IPS DF 4.7 (cell line): ENCODE measurements at regions not wholly inside any gene's neighbourhood (a gene's known extent, or its start where the extent isn't known, plus 50 kb on each side); places are given as distances from the start of the nearest gene placed in this dataset.
"Not testable (repeated sequence)": the region's sequence is repeated elsewhere in the genome, so short reads cannot be mapped to it uniquely, and the experiment has no call there.

Experiments
- DNase-seq: peaks from one replicate; pipeline ENCODE4 v3.0.0-alpha.2; 2013; ENCODE audit warnings: low spot score; ENCODE audit errors: extremely low read depth

GRCh38 chr10:44010873-44011602, 362.4 kb upstream of the ZNF32 start:
- DNase-seq, result no peak

GRCh38 chr10:44009891-44010632, 361.4 kb upstream of the ZNF32 start:
- no peak for DNase-seq

GRCh38 chr10:44008917-44009709, 360.4 kb upstream of the ZNF32 start:
- no peak for DNase-seq

GRCh38 chr10:44008270-44008916, 359.7 kb upstream of the ZNF32 start:
- no peak for DNase-seq

GRCh38 chr10:44006771-44007170, 358.1 kb upstream of the ZNF32 start:
- no peak for DNase-seq

GRCh38 chr10:44005788-44006099, 357.1 kb upstream of the ZNF32 start:
- DNase-seq, result no peak

GRCh38 chr10:44004913-44005787, 356.5 kb upstream of the ZNF32 start:
- DNase-seq, result no peak

- no peak for DNase-seq
Measured at GRCh38 chr10:43998021-43998809, 349.5 kb upstream of the ZNF32 start.

GRCh38 chr10:43997330-43997729, 348.6 kb upstream of the ZNF32 start:
- no peak for DNase-seq

- no peak for DNase-seq
Measured at GRCh38 chr10:43994539-43994938, 345.9 kb upstream of the ZNF32 start.

GRCh38 chr10:43992816-43993215, 344.1 kb upstream of the ZNF32 start:
- DNase-seq, result not testable (repeated sequence)

GRCh38 chr10:43986374-43986773, 337.7 kb upstream of the ZNF32 start:
- DNase-seq, result no peak

- DNase-seq, result no peak
Measured at GRCh38 chr10:43985941-43986340, 337.3 kb upstream of the ZNF32 start.

GRCh38 chr10:43983856-43984271, 335.2 kb upstream of the ZNF32 start:
- no peak for DNase-seq

GRCh38 chr10:43983405-43983804, 334.7 kb upstream of the ZNF32 start:
- DNase-seq, result no peak

- no peak for DNase-seq
Measured at GRCh38 chr10:43982250-43982649, 333.6 kb upstream of the ZNF32 start.

- DNase-seq, result no peak
Measured at GRCh38 chr10:43981696-43982095, 333.0 kb upstream of the ZNF32 start.

GRCh38 chr10:43981232-43981631, 332.6 kb upstream of the ZNF32 start:
- no peak for DNase-seq

GRCh38 chr10:43980715-43981114, 332.0 kb upstream of the ZNF32 start:
- DNase-seq, result no peak

- DNase-seq, result no peak
Measured at GRCh38 chr10:43980313-43980712, 331.6 kb upstream of the ZNF32 start.
